H1 (cell line): ENCODE measurements at regions not wholly inside any gene's neighbourhood (a gene's known extent, or its start where the extent isn't known, plus 50 kb on each side); places are given as distances from the start of the nearest gene placed in this dataset.

Source experiments
- CHD7 ChIP-seq: fragments of 300-600 bp; sonication (generic); IDR thresholded peaks from 2 replicates; pipeline ENCODE4 v1.7.1; 2012; ENCODE audit warnings: low read length, moderate library complexity, mild to moderate bottlenecking, inconsistent platforms; ENCODE audit not compliant: insufficient replicate concordance
- CTCF ChIP-seq, 3 experiments: IDR thresholded peaks; 1 replicate in 2 of 3; 2 replicates in 1 of 3; pipeline versions ENCODE4 v1.5.1 to v1.6.1; 2011; ENCODE audit warnings: low read length in 3 of 3, mild to moderate bottlenecking in 3 of 3, inconsistent platforms in 2 of 3, low read depth in 1 of 3, moderate library complexity in 1 of 3; ENCODE audit not compliant: insufficient read depth in 1 of 3; ENCODE audit errors: control extremely low read depth in 1 of 3

GRCh38 chr5:4233671-4234070 is 638.0 kb downstream of the IRX1 start (continued):
- TF ChIP-seq CHD7 (no peak), CTCF (IDR thresholded peaks at IDR 0.05; ENCODE audit: control extremely low read depth in 1 of 3, insufficient read depth in 1 of 3, low read depth in 1 of 3, low read length in 3 of 3) (peak; percentile 31 to 39 (median 34))
- TF ChIP-seq, all 59 proteins: peak for 2
